Erythroblast (primary cell): ENCODE measurements at regions not wholly inside any gene's neighbourhood (a gene's known extent, or its start where the extent isn't known, plus 50 kb on each side); places are given as distances from the start of the nearest gene placed in this dataset.
"Not testable (repeated sequence)": the region's sequence is repeated elsewhere in the genome, so short reads cannot be mapped to it uniquely, and the experiment has no call there.

Experiments used
- DNase-seq, 2 experiments: peaks; one replicate each; lab custom pipeline; 2025; lab: John Stamatoyannopoulos, UW
- GATA1 ChIP-seq: IDR thresholded peaks from 2 replicates; pipeline ENCODE4 v1.6.1; 2011; ENCODE audit warnings: low read depth, mild to moderate bottlenecking, control low read depth, low read length, moderate library complexity
- POLR2A ChIP-seq: IDR thresholded peaks from 2 replicates; pipeline ENCODE4 v1.6.1; 2011; ENCODE audit warnings: mild to moderate bottlenecking, low read length

DNA sequence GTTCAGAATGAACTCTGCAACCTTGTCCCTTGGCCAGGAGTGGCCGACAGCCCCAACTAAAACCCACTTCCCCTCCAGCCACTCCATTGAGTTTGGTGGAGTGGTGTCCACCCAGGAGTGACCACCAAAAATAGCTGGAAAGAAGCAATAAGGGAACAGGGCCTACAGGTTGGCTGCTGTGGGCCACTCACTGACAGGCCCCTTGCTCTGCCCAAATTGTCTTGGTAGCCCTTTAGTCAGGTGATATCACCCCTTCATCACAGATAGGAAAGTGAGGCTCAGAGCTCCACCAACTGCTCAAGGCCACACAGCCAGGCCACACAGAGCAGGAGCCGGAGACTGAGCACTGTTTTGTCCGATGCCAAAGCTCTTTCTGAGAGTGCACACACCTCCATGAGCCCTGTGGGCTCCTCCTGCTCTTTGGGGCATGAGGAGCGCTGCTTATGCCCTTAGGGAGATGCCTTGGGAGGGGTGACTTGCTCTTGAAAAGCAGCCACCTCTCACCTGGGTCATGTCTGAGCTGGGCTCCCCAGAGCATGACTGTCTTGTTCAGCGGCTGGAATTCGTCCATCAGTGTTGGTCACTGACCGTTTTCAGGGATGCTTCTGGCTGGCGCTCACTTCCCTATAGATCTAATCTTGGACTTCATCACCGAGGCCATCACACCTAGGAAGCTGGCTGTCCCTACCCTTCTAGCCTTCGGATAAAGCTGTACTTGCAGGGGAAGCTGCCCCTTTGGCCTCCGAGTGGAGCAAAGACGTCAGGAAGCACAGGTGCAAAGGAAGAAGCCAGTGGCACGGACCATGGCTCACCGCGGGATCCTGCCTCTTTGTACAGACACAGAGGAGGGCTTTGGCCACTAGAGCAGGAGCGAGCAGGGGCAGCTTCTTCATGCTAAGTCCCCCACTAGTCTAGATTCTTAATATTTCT, 186.0 kb upstream of the ZNF469 start:
- TF ChIP-seq GATA1: no peak
- no peak for TF ChIP-seq POLR2A
- DNase-seq: no peak

DNA sequence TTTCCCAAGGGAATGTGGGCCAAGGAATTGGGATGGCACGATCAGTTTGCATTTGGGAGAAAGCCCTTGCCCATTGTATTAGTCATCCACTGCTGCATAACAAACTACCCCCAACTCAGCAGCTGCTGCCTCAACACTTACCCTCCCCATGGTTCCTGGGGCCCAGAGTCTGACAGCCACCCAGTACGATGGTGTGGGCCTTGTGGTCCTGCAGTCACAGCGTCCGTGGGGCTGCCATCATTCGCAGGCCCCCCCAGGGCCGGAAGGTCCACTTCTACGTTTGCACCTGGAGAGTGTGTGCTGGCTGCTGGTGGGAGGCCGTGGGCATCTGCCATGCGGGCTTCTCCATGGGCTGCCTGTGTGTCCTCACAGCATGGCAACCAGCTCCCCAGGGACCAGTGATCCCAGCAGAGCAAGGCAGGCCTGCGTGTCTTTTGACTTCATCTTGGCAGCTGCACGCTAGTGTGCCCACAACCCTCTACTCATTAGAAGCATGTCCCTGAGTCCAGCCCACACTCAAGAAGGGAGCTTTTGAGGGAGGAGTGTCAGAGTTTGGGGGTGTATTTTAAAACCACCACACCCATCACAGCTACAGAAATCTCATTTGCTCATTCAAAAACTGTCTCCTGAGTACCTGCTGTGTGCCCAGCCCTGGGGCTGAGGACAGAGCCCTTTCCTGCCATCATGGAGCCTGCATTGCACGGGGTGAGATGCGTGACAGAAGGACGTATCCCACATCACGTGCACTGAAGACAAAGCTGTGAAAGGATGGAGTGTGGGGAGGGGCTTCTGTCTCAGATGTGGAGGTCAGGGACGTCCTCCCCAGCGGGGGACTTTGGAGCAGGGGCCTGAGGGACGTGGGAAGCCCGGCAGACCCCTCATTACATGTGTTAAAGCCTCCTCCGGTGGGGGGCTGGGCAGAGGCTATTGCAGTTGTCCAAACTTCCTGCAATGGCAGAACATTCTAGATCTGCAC, 185.0 kb upstream of the ZNF469 start:
- no peak for DNase-seq

GRCh38 chr16:88198457-88199295, 184.1 kb upstream of the ZNF469 start:
- DNase-seq: not testable (repeated sequence)

More for the DNA sequence above, 185.0 kb upstream of the ZNF469 start:
- TF ChIP-seq POLR2A (no peak), GATA1 (no peak)

DNA sequence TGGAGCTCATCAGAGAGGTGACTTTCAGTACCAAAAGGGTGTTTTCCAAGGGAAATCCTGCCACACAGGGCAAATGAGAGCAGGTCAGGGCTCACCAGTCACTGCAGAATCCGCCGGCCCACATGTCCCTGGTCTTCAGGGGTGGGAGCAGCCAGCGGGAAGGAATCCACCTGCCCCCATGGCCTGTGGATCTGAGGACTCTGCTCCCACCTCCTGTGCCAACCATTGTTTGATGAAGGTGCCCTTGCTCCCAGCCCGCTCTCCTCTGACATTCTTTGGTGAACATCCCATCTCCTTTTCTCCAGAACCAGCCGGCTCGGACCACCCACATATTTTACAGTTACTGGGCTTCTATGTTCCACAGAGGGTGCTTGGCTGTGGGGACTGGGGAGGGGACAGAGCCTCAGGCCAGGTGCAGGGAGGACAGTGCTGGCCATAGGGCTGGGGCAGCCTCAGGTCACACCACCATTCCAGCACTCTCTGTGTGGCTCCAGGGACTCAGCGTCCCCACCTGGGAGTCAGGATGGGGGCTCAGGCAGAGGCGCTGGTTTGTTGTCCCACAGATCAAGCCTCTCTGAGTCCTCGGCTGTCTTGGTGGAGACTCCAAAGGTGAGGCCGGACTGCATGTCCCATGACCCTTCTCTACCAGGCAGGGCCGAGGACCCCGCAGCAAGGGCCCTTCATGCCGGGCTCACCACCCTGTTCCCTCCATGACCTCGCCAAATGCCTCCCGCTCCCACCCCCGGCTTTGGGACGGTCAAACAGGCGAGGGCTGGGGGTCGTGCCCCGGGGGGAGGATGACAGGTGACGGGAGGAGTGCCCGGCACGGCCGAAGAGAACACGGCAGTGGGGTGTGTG, 183.2 kb upstream of the ZNF469 start:
- not testable (repeated sequence) for DNase-seq

- DNase-seq: not testable (repeated sequence)
Measured at GRCh38 chr16:88200154-88200895, 182.4 kb upstream of the ZNF469 start.

- TF ChIP-seq GATA1 (no peak), POLR2A (no peak)
- DNase-seq: no peak
Measured at GRCh38 chr16:88200896-88201185, 181.9 kb upstream of the ZNF469 start.

- DNase-seq: not testable (repeated sequence)
Measured at GRCh38 chr16:88201611-88202010, 181.1 kb upstream of the ZNF469 start.

DNA sequence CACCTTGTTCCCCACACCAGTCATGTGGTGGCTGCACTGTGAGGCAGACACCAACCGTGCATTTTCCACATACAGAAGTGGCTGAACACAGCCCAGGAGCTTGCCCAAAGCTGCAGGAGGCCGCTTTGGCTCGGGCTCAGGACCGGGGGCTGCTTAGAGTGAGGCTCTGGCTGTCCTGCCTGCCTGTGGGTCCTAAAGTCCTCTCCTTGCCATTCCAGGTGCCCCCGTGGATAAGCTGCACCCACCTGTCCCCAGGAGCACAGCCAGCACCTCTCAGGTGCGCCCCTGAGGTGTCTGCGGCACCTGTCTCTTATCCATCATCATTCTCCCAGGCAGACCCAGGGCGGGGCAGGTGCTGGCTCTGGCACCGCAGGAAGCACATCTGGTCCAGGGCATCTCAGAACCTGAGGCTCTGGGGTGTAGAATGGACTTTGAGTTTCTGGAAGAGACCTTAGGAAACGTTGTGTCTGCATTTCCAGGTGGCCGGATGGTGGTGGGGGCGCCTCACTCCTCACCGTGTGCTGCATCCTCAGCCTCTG, 180.5 kb upstream of the ZNF469 start:
- no peak for TF ChIP-seq GATA1
- no peak for DNase-seq

DNA sequence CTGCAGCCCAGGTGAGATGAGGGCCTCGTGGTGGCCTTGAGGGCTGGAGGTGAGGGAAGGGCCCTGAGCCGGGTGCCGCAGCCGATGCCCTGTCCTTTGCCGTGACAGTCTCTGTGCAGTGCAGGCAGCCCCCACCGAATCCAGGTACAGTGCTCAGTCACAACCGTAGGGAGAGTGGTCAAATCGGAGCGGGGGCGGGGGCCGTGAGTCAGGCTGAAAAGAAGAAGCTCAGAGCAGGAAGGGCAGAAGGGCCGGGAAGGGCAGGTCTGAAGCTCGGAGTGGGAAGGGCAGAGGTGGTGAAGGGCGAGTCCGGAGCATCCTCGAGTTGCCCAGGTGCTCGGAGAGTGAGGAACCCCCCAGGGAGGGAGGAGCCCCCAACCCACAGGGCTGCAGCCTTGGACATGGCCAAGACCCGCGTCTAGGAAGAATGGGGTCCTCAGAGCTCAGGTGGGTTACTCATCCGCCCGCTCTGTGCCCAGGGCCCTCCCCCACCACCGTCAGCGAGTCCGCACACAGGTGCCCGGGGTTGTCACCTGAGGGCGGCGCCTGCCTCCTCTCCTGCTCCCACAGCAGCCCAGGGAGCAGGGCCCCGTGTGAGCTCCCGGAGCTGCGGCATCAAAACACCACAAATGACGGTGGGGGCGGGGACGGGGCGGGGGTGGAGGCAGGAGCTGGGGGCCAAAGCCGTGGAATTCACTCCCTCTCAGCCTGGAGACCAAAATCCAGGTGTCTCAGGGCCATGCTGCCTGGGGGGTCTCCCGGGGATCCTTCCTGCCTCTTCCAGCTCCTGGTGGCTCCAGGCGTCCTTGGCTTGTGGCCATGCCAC, 179.7 kb upstream of the ZNF469 start:
- DNase-seq: not testable (repeated sequence)

DNA sequence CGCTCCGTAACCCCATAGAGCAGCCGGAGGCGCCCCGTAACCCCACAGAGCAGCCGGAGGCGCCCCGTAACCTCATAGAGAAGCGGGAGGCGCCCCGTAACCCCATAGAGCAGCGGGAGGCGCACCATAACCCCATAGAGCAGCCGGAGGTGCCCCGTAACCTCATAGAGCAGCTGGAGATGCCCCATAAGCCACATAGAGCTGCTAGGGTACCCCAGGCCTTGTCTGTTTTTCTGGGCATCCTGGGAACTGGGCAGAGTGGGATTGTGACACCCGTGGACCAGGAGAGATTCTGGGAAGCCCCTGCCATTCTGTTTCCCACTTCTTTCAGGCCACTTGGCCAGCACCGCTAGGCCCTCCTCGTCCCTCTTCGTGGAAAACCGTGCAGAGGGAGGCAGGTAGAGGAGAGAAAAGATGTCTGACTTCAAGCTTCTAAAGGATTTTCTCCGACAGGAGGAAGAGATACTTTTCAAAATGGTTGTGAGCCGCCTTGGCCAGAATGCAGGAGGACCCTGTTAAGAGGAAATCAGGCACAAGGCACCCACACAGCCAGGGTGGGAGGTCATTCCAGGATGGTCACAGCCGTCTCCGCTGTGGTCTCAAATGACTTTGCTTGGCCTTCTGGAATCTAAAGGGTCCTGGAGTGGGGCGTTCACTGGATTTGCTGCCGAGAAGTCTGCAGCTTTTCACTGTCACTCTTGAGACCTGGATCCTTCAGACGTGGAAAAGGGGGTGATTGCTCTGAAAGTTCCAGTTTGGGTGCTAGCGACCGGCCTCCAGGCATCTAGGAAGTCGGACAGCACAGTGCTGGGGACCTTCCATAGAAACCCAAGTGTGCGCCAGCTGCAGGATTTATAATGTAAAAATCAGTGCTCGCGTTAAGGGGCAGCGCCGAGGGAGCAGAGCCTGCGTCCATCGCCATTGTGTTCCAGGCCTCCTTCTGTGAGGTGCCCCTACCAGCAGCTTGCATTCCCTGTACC, 178.3 kb upstream of the ZNF469 start:
- not testable (repeated sequence) for DNase-seq

DNA sequence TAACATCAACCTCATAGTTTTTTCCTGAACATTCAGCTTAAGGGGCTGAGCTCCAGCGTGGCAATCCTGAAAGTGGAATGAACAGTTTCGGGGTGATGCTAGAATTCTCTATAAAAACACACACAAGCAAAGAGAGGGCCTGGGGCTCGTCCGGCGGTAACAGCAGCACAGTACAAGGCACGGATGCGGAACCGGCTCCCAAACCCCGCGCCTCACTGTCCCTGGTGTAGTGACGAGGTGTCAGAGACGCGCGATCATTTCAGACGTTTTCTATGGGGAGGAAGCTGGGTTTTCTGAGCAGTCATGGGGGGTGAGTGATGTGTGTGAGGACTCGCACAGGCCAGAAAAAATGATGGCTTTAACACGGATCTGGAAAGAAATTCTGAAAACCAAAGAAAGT, 177.3 kb upstream of the ZNF469 start:
- not testable (repeated sequence) for DNase-seq

- not testable (repeated sequence) for DNase-seq
Measured at GRCh38 chr16:88206006-88206405, 176.8 kb upstream of the ZNF469 start.

DNA sequence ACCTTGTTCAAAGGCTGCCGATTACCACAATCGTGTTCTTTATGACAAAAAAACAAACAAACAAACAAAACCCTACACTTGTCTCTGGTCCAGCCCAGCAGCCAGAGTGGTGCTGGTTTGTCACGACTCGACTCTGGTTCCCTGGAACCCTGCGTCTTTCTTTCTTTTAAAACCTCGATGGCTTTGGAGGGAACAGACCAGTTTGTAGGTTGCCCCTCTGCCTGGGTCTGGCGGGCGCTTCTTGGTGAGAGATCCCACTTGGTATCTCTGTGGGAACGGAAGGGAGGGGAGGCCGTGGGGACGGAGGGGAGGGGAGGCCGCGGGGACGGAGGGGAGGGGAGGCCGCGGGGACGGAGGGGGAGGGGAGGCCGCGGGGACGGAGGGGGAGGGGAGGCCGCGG, 176.2 kb upstream of the ZNF469 start:
- not testable (repeated sequence) for DNase-seq
